ENCODE measurements at regions not wholly inside any gene's neighbourhood (a gene's known extent, or its start where the extent isn't known, plus 50 kb on each side); places are given as distances from the start of the nearest gene placed in this dataset.

GRCh38 chr4:18571301-18571761, 549.8 kb upstream of the LCORL start:
- no peak overlapping the region for H3K4me3 ChIP-seq (ENCODE audit: control insufficient read depth, low read depth, low read length)
- DNase-seq (ENCODE audit: low read depth), result no peak
- no peak for TF ChIP-seq CTCF (conservative IDR thresholded peaks at IDR 0.05; ENCODE audit: control insufficient read depth, insufficient read depth, low read depth, low read length)

- no peak for DNase-seq (ENCODE audit: low read depth)
- no peak overlapping the region for H3K4me3 ChIP-seq (ENCODE audit: control insufficient read depth, low read depth, low read length)
These were observed 548.8 kb upstream of the LCORL start for GRCh38 chr4:18570370-18570769.

GRCh38 chr4:18568600-18568999, 547.0 kb upstream of the LCORL start:
- no peak overlapping the region for H3K4me3 ChIP-seq (ENCODE audit: control insufficient read depth, low read depth, low read length)
- DNase-seq (ENCODE audit: low read depth), result peak; percentile 1
- TF ChIP-seq CTCF (conservative IDR thresholded peaks at IDR 0.05; ENCODE audit: control insufficient read depth, insufficient read depth, low read depth, low read length), result no peak

More at GRCh38 chr4:18570370-18570769, 548.8 kb upstream of the LCORL start:
- TF ChIP-seq CTCF (conservative IDR thresholded peaks at IDR 0.05; ENCODE audit: control insufficient read depth, insufficient read depth, low read depth, low read length), result no peak

GRCh38 chr4:18566970-18567799, 545.6 kb upstream of the LCORL start:
- DNase-seq (ENCODE audit: low read depth), result no peak
- H3K4me3 ChIP-seq (ENCODE audit: control insufficient read depth, low read depth, low read length), result no peak overlapping the region
- TF ChIP-seq CTCF (conservative IDR thresholded peaks at IDR 0.05; ENCODE audit: control insufficient read depth, insufficient read depth, low read depth, low read length), result no peak

GRCh38 chr4:18559492-18559891, 537.9 kb upstream of the LCORL start:
- no peak for TF ChIP-seq CTCF (conservative IDR thresholded peaks at IDR 0.05; ENCODE audit: control insufficient read depth, insufficient read depth, low read depth, low read length)
- no peak for DNase-seq (ENCODE audit: low read depth)

GRCh38 chr4:18556402-18556801, 534.8 kb upstream of the LCORL start:
- TF ChIP-seq CTCF (conservative IDR thresholded peaks at IDR 0.05; ENCODE audit: control insufficient read depth, insufficient read depth, low read depth, low read length), result no peak

More at GRCh38 chr4:18559492-18559891, 537.9 kb upstream of the LCORL start:
- no peak overlapping the region for H3K4me3 ChIP-seq (ENCODE audit: control insufficient read depth, low read depth, low read length)

More at GRCh38 chr4:18556402-18556801, 534.8 kb upstream of the LCORL start:
- H3K4me3 ChIP-seq (ENCODE audit: control insufficient read depth, low read depth, low read length), result no peak overlapping the region
- no peak for DNase-seq (ENCODE audit: low read depth)
